T-helper 2 cell treated with Interferon-gamma antibody and Interleukin-4, amounts not matched to agents 5 μg/mL and 100 μg/mL, for 36 hours (primary cell): ENCODE measurements at regions not wholly inside any gene's neighbourhood (a gene's known extent, or its start where the extent isn't known, plus 50 kb on each side); places are given as distances from the start of the nearest gene placed in this dataset.

ENCODE experiments used
- DNase-seq: peaks from one replicate; pipeline ENCODE4 v3.0.0; 2021; ENCODE audit warnings: low spot score
- H3K27ac Mint-ChIP-seq: one replicate; pipeline ENCODE4 v1.8.0; 2021; ENCODE audit warnings: mild to moderate bottlenecking, mixed read lengths
- H3K27me3 Mint-ChIP-seq: one replicate; pipeline ENCODE4 v1.8.0; 2021; ENCODE audit warnings: low read depth, mixed read lengths
- H3K36me3 Mint-ChIP-seq: one replicate; pipeline ENCODE4 v1.8.0; 2021; ENCODE audit warnings: low read depth, mixed read lengths
- H3K4me1 Mint-ChIP-seq: one replicate; pipeline ENCODE4 v1.8.0; 2021; ENCODE audit warnings: low read depth, mixed read lengths
- H3K4me3 Mint-ChIP-seq: one replicate; pipeline ENCODE4 v1.8.0; 2022; ENCODE audit warnings: mild to moderate bottlenecking, moderate library complexity, mixed read lengths
- H3K9me3 Mint-ChIP-seq: one replicate; pipeline ENCODE4 v1.8.0; 2021; ENCODE audit warnings: mixed read lengths

DNA sequence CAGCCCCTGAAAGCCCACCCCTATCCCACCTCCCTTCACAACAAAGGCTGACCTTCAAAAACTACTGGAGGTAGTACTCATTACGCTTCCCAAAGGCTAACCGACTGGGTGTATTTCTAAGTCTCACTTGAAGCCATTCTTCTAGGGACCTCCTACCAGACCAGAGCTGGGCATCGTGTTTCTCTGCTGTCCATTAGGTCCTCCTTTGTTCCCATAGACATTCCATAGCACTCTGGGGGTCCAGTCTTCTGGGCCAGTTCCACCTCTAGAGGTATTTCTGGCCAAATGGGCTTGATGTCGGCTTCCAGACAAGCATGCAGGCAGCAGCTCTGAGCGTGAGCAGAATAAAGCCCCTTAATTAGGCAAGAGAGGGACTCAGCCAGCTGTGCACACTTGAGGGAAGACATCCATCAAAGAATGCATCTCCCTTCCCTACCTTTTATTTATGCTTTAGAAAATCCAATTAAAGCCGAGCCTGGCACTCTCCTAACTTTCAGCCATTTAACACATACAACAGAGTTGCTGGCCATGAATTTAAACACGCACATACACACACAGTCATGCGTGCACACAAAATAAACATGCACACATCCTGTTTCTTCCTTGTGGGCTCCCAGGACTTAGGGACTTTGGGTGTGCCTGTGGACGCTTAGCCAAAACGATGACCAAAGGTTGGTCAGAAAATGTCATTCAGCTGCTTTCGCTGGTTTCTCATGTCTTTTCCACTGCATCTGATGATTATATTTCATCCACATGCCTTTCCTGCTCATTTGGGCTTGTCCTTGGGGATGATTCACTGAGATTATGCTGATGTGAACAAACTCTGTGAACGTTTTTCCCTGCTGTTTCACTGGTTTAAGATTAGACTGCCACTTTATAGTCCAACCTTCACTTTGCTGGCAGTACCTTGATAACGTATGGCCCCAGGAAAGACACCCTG, 362.0 kb upstream of the NFE2L3 start:
- no peak overlapping the region for H3K27ac Mint-ChIP-seq
- H3K27me3 Mint-ChIP-seq = peaks cover 11% of the 10 kb centered on the region
- no peak overlapping the region for H3K4me3 Mint-ChIP-seq
- no peaks in the 10 kb centered on the region for H3K36me3 Mint-ChIP-seq
- no peak for DNase-seq
- no peaks in the 10 kb centered on the region for H3K4me1 Mint-ChIP-seq
- no peaks in the 10 kb centered on the region for H3K9me3 Mint-ChIP-seq

DNA sequence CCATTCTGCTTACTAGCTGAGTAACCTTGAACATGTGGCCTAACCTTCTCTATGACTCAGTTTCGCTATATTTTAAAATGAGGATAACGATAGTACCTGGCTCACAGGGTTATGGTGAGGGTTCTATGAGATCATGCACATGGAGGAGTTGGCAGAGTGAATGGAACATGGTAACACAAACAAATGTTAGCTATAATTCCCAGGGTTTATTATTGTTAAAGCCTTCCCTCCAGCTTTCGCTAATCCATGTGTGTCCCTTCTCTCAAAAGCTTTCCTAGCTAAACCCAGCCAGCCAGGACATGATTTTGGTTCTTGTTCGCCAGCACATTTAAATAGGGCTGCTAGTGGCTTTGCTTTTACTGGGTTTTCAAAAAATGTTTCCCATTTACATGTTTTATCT, 361.0 kb upstream of the NFE2L3 start:
- Mint-ChIP-seq H3K27me3 (peaks cover 15% of the 10 kb centered on the region), H3K4me1 (no peaks in the 10 kb centered on the region), H3K4me3 (no peak overlapping the region), H3K36me3 (no peaks in the 10 kb centered on the region), H3K9me3 (no peaks in the 10 kb centered on the region), H3K27ac (no peak overlapping the region)
- DNase-seq = no peak

GRCh38 chr7:25792586-25792985, 359.4 kb upstream of the NFE2L3 start:
- H3K4me3 Mint-ChIP-seq = no peak overlapping the region
- H3K27me3 Mint-ChIP-seq = peaks cover 15% of the 10 kb centered on the region
- no peak for DNase-seq
- no peak overlapping the region for H3K27ac Mint-ChIP-seq
- no peaks in the 10 kb centered on the region for H3K4me1 Mint-ChIP-seq
- H3K9me3 Mint-ChIP-seq = no peaks in the 10 kb centered on the region
- no peaks in the 10 kb centered on the region for H3K36me3 Mint-ChIP-seq

DNA sequence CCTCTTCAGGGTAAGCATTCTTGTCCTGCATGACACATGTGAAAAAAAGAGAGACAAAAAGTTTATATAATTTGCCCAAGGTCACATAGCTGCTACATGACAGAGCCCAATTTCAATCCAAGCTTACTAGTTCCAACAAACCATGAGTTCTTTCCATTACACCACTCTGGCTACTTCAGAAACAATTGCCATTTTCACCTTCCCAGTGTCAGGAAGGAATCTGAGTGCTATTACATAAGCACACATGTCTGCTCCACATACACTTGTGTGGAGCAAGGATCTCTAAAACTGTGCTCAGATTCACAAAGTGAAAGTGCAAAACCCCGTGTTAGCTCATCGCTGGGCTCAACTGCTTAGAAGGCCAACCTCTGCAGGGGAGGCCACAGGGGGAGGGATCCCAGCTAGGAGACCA, 356.2 kb upstream of the NFE2L3 start:
- H3K36me3 Mint-ChIP-seq = no peaks in the 10 kb centered on the region
- H3K4me1 Mint-ChIP-seq = no peaks in the 10 kb centered on the region
- H3K9me3 Mint-ChIP-seq = no peaks in the 10 kb centered on the region
- H3K4me3 Mint-ChIP-seq = no peak overlapping the region
- no peak for DNase-seq
- H3K27me3 Mint-ChIP-seq = peaks cover 12% of the 10 kb centered on the region
- no peak overlapping the region for H3K27ac Mint-ChIP-seq

- H3K27me3 Mint-ChIP-seq = peaks cover 9% of the 10 kb centered on the region
- no peak overlapping the region for H3K27ac Mint-ChIP-seq
- no peak for DNase-seq
- no peaks in the 10 kb centered on the region for H3K4me1 Mint-ChIP-seq
- no peaks in the 10 kb centered on the region for H3K36me3 Mint-ChIP-seq
- H3K9me3 Mint-ChIP-seq = no peaks in the 10 kb centered on the region
- H3K4me3 Mint-ChIP-seq = no peak overlapping the region
Measured at GRCh38 chr7:25798344-25798743, 353.7 kb upstream of the NFE2L3 start.

DNA sequence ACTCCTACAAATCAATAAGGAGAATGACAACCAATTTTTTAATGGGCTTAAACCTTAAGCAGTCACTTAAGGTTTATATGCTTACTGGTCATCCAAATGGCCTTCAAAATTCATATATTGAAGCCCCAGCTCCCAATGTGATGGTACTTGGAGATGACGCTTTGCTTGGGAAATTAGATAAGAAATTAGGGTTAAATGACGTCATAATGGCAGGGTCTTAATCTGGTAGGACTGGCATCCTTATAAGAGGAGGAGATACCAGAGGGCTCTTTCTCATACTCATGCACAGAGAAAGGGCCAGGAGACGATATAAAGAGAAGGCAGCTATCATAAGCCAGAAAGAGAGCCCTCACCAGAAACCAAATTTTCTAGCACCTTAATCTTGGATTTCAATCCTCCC, 350.8 kb upstream of the NFE2L3 start:
- no peak for DNase-seq
- Mint-ChIP-seq H3K36me3 (no peaks in the 10 kb centered on the region), H3K4me1 (no peaks in the 10 kb centered on the region), H3K27me3 (peaks cover 7% of the 10 kb centered on the region), H3K27ac (no peak overlapping the region), H3K9me3 (no peaks in the 10 kb centered on the region), H3K4me3 (no peak overlapping the region)

- Mint-ChIP-seq H3K27me3 (peaks cover 7% of the 10 kb centered on the region), H3K36me3 (no peaks in the 10 kb centered on the region), H3K4me3 (no peak overlapping the region), H3K4me1 (no peaks in the 10 kb centered on the region), H3K9me3 (no peaks in the 10 kb centered on the region), H3K27ac (no peak overlapping the region)
- no peak for DNase-seq
Measured at GRCh38 chr7:25802057-25802456, 349.9 kb upstream of the NFE2L3 start.

DNA sequence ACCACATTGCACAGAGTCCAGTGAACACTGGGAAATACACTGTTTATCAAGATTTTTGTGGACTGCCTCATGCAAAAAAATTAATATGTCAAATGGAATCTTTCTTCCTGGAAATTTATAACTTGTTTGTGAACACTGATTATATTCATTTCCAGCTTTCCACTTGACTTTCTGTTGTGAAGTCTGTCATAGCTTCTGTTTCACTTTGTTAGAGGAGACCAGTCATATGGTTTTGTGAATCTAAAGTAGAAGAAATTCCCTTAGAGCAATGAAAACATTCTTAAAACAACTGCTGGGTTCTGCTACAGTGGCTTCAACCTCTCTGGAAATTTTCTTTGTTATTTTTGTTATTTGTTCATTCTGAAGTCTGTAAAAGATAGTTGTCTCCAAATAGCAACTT, 349.5 kb upstream of the NFE2L3 start:
- H3K4me3 Mint-ChIP-seq = no peak overlapping the region
- DNase-seq = no peak
- H3K36me3 Mint-ChIP-seq = no peaks in the 10 kb centered on the region
- H3K27ac Mint-ChIP-seq = no peak overlapping the region
- H3K27me3 Mint-ChIP-seq = peaks cover 7% of the 10 kb centered on the region
- H3K4me1 Mint-ChIP-seq = no peaks in the 10 kb centered on the region
- no peaks in the 10 kb centered on the region for H3K9me3 Mint-ChIP-seq

DNA sequence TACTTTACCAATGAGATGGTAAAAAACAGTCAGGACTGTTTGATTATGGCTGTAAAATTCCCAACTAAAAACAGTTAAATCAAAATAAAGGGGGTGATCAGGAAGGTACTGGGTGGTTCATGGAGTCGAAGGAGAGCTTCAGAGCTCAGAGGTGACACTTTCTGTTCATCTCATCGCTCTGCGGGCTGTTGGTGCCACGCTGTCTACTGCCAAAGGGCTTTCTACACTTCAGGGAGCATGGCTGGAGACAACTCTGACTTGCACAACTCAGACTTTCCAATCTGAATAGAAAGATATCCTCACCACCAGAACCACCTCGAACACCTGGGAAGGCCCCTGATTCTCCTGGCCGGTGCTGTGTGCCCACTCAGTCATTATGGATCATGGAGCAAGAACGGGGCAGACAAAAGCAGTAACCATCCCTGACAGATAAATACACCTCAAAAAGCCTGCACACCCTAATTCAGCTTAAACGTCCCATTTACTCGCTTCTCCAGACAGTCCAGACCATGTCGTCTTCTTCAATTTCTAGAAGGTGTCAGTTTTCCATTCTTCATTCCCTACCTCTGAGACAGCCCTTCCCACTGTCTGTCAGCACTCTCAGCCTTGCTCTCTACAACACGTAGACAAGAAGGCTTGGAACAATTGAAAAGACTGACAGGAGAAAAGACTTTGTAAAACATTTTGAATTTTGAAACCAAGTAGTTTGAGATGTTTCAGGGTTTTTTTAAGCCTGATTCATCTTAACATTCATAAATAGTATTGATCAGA, 348.7 kb upstream of the NFE2L3 start:
- H3K4me3 Mint-ChIP-seq = no peak overlapping the region
- H3K9me3 Mint-ChIP-seq = no peaks in the 10 kb centered on the region
- H3K27ac Mint-ChIP-seq = no peak overlapping the region
- no peak for DNase-seq
- no peaks in the 10 kb centered on the region for H3K4me1 Mint-ChIP-seq
- H3K36me3 Mint-ChIP-seq = no peaks in the 10 kb centered on the region
- H3K27me3 Mint-ChIP-seq = peaks cover 7% of the 10 kb centered on the region

- Mint-ChIP-seq H3K27me3 (peaks cover 7% of the 10 kb centered on the region), H3K27ac (no peak overlapping the region), H3K4me3 (no peak overlapping the region), H3K9me3 (no peaks in the 10 kb centered on the region), H3K4me1 (no peaks in the 10 kb centered on the region), H3K36me3 (no peaks in the 10 kb centered on the region)
- DNase-seq = no peak
Measured at GRCh38 chr7:25804154-25804553, 347.8 kb upstream of the NFE2L3 start.

- Mint-ChIP-seq H3K4me1 (no peaks in the 10 kb centered on the region), H3K27me3 (peaks cover 6% of the 10 kb centered on the region), H3K36me3 (no peaks in the 10 kb centered on the region), H3K4me3 (no peak overlapping the region), H3K27ac (no peak overlapping the region), H3K9me3 (no peaks in the 10 kb centered on the region)
- no peak for DNase-seq
Measured at GRCh38 chr7:25805027-25805687, 346.8 kb upstream of the NFE2L3 start.

- Mint-ChIP-seq H3K27ac (no peak overlapping the region), H3K27me3 (peaks cover 4% of the 10 kb centered on the region), H3K4me1 (no peaks in the 10 kb centered on the region), H3K4me3 (no peak overlapping the region), H3K9me3 (no peaks in the 10 kb centered on the region), H3K36me3 (no peaks in the 10 kb centered on the region)
- no peak for DNase-seq
Measured at GRCh38 chr7:25807086-25807611, 344.8 kb upstream of the NFE2L3 start.

GRCh38 chr7:25809441-25809840, 342.6 kb upstream of the NFE2L3 start:
- DNase-seq = no peak
- no peaks in the 10 kb centered on the region for H3K36me3 Mint-ChIP-seq
- H3K27ac Mint-ChIP-seq = no peak overlapping the region
- H3K27me3 Mint-ChIP-seq = no peaks in the 10 kb centered on the region
- H3K4me1 Mint-ChIP-seq = no peaks in the 10 kb centered on the region
- H3K9me3 Mint-ChIP-seq = no peaks in the 10 kb centered on the region
- H3K4me3 Mint-ChIP-seq = no peak overlapping the region
